Right ventricle myocardium inferior (tissue), 1 donor: ENCODE measurements at regions not wholly inside any gene's neighbourhood (a gene's known extent, or its start where the extent isn't known, plus 50 kb on each side); places are given as distances from the start of the nearest gene placed in this dataset.
"Not testable (repeated sequence)": the region's sequence is repeated elsewhere in the genome, so short reads cannot be mapped to it uniquely, and the experiment has no call there.

ENCODE experiments used
- ATAC-seq: fragments of 200-7000 bp; cut with Tn5 transposase; one replicate; pipeline ENCODE4 v1.9.1; 2020; ENCODE audit warnings: mild to moderate bottlenecking, moderate library complexity
- DNase-seq: peaks from one replicate; pipeline ENCODE4 v3.0.0; 2021; ENCODE audit errors: missing footprints
- intact Hi-C: fragments of 100-400 bp; cut with DNase I; formaldehyde crosslinking; loops from one replicate; pipeline ENCODE4 v1.11.0; 2022
- donor health status: DM: no; HTN: yes; CAD: no; lungs with severe emphysema.

DNA sequence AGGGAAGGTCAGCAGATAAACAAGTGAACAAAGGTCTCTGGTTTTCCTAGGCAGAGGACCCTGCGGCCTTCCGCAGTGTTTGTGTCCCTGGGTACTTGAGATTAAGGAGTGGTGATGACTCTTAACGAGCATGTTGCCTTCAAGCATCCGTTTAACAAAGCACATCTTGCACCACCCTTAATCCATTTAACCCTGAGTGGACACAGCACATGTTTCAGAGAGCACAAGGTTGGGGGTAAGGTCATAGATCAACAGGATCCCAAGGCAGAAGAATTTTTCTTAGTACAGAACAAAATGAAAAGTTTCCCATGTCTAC is 966.4 kb upstream of the DEFB115 start:
- DNase-seq, intact Hi-C loops, ATAC-seq: not testable (repeated sequence)

DNA sequence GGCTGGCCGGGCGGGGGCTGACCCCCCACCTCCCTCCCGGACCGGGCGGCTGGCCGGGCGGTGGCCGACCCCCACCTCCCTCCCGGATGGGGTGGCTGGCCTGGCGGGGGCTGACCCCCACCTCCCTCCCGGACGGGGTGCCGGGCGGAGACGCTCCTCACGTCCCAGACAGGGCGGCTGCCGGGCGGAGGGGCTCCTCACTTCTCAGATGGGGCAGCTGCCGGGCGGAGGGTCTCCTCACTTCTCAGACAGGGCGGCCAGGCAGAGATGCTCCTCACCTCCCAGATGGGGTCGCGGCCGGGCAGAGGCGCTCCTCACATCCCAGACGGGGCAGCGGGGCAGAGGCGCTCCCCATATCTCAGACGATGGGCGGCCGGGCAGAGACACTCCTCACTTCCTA is 965.8 kb upstream of the DEFB115 start:
- ATAC-seq, DNase-seq, intact Hi-C loops: not testable (repeated sequence)

DNA sequence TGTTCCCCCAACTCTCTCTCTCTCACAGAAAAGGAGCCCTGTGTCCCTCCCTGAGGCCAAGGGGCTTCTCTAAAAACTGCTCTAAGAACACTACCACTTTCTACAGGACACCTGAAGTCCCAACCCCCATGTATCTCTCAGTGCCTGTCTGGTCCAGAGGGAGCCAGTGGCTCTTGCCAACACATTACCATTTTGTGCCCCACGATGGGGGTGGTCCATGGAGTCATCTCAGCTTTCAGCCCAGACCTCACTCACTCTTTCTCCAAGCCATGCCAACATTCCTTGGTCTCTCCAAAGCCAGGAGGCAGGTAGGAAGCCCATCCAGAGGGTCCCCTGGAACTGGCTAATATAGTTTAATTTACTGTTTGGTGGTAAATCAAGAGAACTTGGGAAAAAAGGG is 962.1 kb upstream of the DEFB115 start:
- ATAC-seq, intact Hi-C loops, DNase-seq: not testable (repeated sequence)

DNA sequence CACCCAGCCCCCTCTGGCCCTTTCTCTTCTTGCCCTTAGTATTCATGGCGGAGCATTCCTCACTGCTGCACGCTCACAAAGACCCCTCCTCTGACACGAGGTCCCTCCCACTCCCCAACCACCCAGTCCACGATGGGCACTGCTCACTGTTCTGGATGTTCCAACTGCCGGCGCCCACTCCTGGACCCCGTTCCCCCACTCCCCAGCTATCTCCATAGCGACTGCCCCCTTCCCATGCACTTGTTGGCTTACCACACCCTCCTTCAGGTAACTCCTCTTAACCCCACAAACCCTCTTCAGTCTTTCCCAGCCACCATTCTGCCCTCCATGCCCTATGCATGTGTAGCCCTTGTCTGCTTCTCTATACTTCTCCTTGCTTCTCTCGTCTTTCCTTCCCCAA is 961.5 kb upstream of the DEFB115 start:
- DNase-seq, intact Hi-C loops, ATAC-seq: not testable (repeated sequence)

DNA sequence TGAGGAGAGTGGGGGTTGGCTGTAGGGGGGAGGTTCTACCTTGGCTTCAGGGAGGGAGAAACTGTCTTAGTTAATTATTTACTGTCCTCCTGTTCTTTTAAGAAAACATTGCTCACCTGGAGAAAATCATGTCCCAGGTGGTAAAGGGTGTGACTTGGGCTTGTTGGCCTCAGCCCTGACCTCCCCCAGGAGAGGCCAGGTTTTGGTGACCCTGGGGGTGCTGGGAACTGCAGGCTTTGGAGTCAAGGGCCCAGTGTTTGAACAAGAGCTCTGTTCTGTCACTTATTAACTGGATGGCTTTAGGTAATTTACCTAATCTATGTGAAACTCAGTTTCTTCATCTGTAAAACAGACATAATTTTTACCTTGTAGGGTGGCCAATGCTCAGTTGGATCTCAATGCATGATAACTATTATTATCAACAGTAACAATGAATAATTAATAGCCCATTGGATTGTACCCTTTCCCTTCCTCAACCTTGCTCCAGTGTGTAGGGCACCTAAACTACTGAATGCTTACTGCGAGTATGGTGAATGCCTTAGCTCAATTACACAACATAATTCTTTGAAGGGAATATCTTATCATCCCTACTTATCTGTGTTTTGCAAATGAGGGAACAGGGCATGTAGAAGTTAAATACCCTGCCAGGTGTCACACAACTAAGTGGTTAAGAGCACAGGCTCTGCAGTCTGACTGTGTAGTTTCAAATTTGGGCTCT is 959.4 kb upstream of the DEFB115 start:
- intact Hi-C loops, ATAC-seq, DNase-seq: not testable (repeated sequence)

DNA sequence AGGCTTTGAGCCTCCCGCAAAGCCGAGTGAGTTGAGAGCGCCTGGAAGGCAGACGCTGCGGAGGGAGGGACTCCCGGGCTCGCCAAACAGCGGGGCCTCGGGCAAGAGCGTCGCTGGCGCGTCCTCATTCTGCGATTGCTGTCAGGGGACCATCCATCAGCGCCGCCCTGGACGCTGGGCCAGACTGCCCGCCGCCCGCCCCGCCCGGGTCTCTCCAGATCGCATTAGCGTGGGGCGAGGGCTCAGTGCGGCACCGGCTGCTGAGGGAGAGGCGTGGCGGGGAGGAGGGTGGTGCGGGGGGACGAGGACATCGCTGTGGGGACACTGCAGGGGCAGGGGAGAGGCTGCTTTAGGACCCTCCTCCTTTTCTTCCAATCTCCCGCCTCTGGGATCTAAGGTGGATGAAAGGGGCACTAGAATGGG is 957.2 kb upstream of the DEFB115 start:
- ATAC-seq, DNase-seq, intact Hi-C loops: not testable (repeated sequence)

DNA sequence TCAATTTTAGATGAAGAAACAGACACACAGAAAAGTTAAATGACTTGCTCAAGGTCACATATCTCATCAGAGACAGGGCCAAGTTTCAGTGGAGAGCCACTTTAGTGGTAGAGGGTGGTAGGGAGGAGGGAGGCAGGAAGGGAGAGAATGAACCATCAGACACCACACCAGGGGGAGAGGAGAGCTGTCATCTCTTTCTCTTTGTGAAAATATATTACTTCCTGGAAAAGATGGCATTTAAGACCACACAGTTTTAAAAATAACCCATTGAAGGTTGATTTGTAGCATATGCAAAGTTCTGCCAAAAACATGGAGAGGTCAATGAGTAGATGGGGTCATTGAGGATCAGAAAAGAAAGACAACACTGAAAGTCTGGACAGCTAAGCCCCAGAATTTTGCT is 954.7 kb upstream of the DEFB115 start:
- DNase-seq, intact Hi-C loops, ATAC-seq: not testable (repeated sequence)

DNA sequence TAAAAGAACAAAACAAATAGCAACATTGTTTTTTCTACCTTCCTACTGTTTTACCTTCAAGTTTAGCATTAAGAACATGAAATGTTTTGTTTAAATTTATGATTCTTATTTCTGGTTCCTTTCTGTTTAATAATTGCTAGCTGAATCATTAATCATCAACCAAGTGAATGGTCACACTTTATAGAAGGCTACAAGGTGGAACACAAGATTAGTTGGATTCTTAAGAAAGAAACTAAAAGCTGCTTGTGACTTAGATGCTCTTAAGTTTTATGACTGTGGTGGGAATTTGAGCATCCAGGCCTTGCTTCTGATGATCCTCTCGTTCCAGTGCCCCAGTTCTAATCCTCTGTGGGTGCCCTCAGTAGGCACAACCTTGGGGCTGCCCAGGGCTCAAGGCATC is 947.5 kb upstream of the DEFB115 start:
- DNase-seq, ATAC-seq, intact Hi-C loops: not testable (repeated sequence)

DNA sequence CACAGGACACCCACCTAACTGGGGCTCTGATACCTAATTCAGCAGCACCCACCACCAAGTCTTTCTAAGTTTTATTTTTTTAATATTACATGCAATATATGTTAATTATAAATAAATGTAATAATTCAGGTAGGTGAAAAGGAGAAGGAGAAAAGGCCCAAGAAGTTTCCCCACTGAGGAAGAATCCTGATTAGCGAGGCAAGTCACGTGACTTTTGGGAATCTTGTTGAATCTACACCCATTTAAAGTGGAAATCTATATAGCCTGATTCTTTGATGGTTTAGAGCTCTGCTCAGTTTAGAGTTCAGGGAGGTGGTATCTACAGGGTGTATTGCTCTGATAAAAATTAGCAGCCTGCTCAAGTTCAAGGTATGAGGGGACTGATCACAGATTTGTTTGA is 947.1 kb upstream of the DEFB115 start:
- ATAC-seq, DNase-seq, intact Hi-C loops: not testable (repeated sequence)

DNA sequence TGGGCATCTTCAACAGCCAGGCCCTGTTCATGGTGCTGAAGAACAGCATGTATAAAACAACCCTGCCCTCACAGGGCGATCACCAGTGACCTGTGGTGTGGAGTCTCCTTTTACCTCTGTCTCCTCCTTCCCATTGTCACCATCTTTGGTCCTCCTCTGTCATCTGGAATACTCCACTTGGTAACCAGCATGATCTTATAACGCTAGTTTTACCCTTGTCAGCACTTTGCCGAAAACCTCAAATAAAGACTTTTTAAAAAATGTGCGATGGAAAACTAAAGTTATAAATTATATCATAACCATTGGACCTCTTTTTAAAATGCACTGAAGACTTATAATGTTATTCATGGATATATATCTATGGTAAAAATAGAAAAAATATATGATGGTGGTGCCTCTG is 945.2 kb upstream of the DEFB115 start:
- ATAC-seq, intact Hi-C loops, DNase-seq: not testable (repeated sequence)

DNA sequence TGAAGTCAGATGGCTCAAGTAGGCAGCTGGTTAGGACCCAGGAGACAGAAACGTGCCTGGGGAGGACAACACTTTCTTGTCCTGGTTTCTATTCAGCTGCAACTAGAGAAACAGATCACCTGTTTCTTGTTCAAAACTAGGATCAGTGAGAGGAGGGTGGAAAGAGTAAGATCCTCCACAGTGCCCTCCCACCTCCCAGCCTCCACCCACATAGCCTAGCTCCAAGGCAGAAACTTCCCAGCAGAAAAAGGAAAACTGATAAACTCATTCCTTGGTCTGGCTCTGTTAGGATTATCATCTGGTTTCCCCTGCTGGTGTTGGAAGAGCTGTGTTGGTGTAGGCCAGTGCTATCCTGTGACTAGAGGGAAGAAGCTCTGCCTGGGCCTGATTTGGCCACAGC is 943.8 kb upstream of the DEFB115 start:
- DNase-seq, intact Hi-C loops, ATAC-seq: not testable (repeated sequence)

DNA sequence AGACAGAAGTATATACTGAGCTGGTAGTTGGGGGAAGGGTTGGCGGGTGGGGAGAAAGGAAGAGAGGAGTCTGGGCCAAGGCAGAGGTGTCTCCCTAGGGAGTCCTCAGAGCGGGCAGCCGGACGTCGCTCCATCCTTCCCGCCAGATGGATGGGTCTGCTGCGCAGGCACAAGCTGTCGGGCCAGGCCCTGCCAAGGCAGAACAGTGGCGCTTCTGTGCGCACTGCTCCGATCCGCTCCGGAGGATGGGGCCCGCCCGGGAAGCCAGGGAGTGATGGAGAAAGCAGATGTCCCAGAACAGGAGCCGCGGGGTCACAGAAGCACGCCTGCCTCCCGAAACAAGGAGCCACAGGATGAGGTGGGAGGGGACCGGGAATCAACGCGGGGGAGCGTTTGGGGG is 941.4 kb upstream of the DEFB115 start:
- ATAC-seq, intact Hi-C loops, DNase-seq: not testable (repeated sequence)

DNA sequence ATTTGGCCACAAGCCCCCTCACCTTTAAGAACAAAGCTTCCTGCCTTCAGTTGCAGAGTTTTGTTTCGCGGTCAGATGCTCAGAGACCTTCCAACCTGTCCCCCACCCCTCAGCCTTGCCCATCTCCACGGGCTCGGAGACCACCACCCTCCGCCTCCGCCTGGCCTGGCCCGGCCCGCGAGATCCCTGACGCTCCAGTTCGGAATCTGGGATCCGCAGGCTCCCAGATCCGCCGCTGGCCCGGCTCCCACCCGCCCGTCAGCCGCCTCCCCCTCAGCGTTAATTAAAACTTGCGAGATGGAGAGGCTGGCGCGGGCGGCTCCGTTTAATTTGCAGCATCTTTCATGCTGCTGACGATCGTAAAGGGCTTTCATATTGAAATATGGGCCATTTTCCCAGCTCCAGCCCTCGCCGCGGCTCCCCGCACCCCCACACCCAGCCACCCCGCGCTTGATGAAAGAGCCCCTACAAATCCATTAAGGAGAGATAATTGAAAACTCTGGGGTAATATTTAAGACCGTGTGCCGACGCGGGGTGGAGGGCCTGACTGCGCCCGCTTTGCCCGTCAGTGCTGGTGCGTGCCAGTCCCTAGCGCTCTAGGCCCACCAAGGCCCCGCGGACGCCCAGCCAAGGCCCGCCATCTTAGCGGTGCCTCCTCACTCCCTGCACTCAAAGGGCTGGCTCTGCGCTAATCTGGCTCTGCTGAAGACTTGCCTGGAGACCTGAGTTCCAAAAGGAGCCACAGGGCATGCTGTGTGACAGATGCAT is 940.7 kb upstream of the DEFB115 start:
- intact Hi-C loops, DNase-seq, ATAC-seq: not testable (repeated sequence)

DNA sequence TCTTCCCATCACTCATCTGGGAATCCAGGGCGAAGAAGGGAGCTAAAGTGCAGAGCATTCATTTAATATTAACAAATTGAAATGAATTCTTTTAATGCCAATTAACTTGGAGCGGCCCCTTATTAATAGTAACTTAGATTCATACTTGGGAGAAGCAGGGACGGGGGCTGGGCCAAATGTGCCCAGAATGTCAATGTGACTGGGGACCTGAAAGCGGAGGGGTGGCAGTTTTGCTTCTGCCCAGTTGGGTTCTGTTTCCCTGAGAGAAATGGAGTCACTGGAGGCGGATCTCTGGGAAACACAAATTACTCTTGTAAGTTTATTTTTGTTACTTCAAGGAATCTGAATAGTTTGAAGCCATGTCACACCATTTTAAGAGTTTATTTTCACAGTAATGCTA is 923.7 kb upstream of the DEFB115 start:
- DNase-seq, intact Hi-C loops, ATAC-seq: not testable (repeated sequence)

DNA sequence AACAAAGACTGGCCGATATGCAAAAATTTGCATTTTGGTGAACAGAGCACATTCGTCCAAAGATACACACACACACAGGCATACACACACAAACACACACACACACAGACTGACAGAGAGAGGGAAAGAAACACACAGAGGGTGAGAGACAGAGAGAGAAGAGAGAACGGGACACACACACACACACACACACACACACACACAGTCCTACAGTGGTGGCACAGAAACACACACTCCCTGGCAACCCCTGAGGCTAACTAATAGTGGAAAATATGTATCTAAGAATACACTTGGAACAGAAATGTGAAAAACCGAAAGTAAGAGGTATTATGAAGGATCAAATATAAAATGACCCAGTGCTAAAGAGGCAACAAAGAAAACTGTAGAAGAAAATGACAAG is 919.9 kb upstream of the DEFB115 start:
- ATAC-seq, DNase-seq, intact Hi-C loops: not testable (repeated sequence)

DNA sequence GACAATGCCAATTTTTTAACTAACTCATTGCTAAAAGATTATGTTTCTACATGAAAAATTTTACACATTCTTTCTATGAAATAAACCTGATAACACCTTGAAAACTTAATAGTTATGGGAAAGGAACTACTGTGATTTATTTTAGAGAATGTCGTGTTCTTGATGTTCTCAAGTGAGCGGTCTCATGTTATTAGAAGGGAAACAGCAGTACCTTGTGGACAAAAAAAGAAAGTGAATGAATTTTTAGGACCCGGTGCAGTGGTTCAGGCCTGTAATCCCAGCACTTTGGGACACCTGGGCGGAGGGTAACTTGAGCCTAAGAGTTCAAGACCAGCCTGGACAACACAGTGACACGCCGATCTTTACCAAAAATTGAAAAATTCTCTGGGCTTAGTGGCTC is 908.5 kb upstream of the DEFB115 start:
- intact Hi-C loops, DNase-seq, ATAC-seq: not testable (repeated sequence)

DNA sequence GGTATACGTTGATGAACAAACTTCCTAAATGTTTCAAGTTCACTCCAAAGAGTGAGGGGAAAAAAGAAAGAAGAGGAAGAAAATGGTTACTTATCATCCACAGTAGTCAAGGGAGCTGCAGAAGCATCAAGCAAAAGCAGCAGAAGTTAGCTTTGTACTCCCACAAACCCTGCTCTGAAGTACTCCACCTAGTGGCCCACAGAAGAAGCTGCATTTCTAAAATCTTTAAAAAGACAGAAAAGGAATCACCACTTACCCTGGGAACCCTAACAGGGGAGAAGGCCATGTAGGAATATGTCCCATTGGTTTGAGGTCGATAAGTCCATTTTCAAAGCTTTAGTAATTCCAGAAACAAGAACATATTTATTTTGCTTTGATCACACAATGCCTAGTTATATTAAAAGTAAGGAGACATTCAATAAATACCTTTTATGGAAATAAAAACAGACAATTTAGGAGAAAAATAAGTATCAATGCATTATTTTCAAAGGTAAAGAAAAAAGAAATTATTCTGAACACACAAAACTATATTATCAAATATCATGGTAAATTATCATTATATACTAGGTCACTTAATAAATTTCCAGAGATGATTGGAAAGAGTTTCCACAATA is 900.5 kb upstream of the DEFB115 start:
- intact Hi-C loops, DNase-seq, ATAC-seq: not testable (repeated sequence)

DNA sequence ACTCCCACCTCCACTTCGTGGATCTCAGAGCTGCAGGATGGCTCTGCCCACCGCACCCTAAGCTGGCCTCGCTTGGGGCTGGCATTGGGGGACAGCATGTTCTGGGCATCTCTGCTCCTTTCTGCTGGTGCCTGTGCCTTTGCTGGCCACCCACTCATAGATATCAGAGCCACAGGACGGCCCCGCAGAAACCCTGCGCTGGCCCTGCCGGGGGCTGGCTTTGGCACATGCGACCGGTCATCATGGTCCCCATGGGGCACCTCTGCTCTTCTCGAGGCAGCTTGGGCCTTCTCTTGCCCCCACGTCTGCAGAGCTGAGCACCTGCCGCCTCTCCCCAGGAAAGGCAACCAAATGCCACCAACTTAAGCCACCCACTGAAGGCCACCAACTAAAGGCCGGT is 895.7 kb upstream of the DEFB115 start:
- DNase-seq, ATAC-seq, intact Hi-C loops: not testable (repeated sequence)

DNA sequence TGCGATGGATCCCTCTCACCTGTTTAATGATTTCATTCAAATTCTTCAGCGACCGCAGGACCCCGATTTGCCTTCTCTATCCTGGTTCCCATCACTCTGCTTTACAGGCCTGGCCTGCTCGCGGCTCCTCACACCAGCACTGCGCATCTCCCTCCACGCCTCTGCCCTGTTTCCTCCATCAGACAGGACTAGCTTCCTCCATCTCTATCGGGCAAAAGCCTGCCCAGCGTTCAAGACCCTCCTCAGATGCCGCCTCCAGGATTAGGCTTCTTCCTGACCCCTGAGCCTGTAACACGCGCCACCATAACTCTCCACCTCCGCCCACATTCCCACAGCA is 881.1 kb upstream of the DEFB115 start:
- ATAC-seq, DNase-seq, intact Hi-C loops: not testable (repeated sequence)
